Liver (tissue), 8 donors: ENCODE measurements at regions not wholly inside any gene's neighbourhood (a gene's known extent, or its start where the extent isn't known, plus 50 kb on each side); places are given as distances from the start of the nearest gene placed in this dataset.

Experiments used
- DNase-seq: peaks from one replicate; pipeline ENCODE4 v3.0.0-alpha.2; 2017; ENCODE audit warnings: low spot score
- H3K27ac ChIP-seq, 2 donors: one replicate each; pipeline ENCODE4 v1.7.0; 2013; ENCODE audit warnings: inconsistent platforms in 2 of 2, low read length in 2 of 2, control low read depth in 1 of 2, low read depth in 1 of 2, mild to moderate bottlenecking in 1 of 2
- H3K27me3 ChIP-seq, 4 donors: one replicate each; pipeline versions ENCODE4 v1.6.1 to v1.7.0; 2013; ENCODE audit warnings: low read length in 3 of 4, inconsistent platforms in 1 of 4, mild to moderate bottlenecking in 1 of 4, moderate library complexity in 1 of 4; ENCODE audit not compliant: control insufficient read depth in 4 of 4, insufficient read depth in 4 of 4
- H3K36me3 ChIP-seq, 4 donors: one replicate each; pipeline versions ENCODE4 v1.6.1 to v1.7.0; 2013; ENCODE audit warnings: low read length in 3 of 4, mild to moderate bottlenecking in 3 of 4, low read depth in 1 of 4, moderate library complexity in 1 of 4; ENCODE audit not compliant: control insufficient read depth in 4 of 4, insufficient read depth in 3 of 4
- H3K4me1 ChIP-seq, 4 donors: one replicate each; pipeline versions ENCODE4 v1.6.1 to v1.7.0; 2013; ENCODE audit warnings: low read length in 3 of 4, mild to moderate bottlenecking in 3 of 4, moderate library complexity in 1 of 4; ENCODE audit not compliant: control insufficient read depth in 4 of 4, insufficient read depth in 4 of 4
- H3K4me3 ChIP-seq, 3 donors: one replicate each; pipeline versions ENCODE4 v1.6.1 to v1.7.0; 2013; ENCODE audit warnings: low read length in 3 of 3, control low read depth in 1 of 3, low read depth in 1 of 3, mild to moderate bottlenecking in 1 of 3
- H3K9ac ChIP-seq, 2 donors: one replicate each; pipeline ENCODE4 v1.7.0; 2013; ENCODE audit warnings: low read length in 2 of 2, mild to moderate bottlenecking in 2 of 2, moderate library complexity in 2 of 2, control low read depth in 1 of 2, low read depth in 1 of 2
- H3K9me3 ChIP-seq, 4 donors: one replicate each; pipeline versions ENCODE4 v1.6.1 to v1.7.0; 2013; ENCODE audit warnings: low read length in 3 of 4; ENCODE audit not compliant: control insufficient read depth in 4 of 4
- ATF3 ChIP-seq: IDR thresholded peaks from 2 replicates; pipeline ENCODE4 v1.6.1; 2016; ENCODE audit warnings: antibody characterized with exemption
- CTCF ChIP-seq: fragments of 150-350 bp; IDR thresholded peaks from 2 replicates; pipeline ENCODE4 v1.5.1; 2017; ENCODE audit warnings: improper control_type of control experiment, low read depth, low read length; ENCODE audit not compliant: missing input control
- EGR1 ChIP-seq, 2 donors: IDR thresholded peaks; 2 replicates each; pipeline ENCODE4 v1.6.1; 2016 to 2018; ENCODE audit warnings: antibody characterized with exemption in 2 of 2, low read depth in 2 of 2
- FOXA1 ChIP-seq: IDR thresholded peaks from 2 replicates; pipeline ENCODE4 v1.6.1; 2016; ENCODE audit warnings: antibody characterized with exemption
- FOXA2 ChIP-seq: IDR thresholded peaks from 2 replicates; pipeline ENCODE4 v1.6.1; 2016; ENCODE audit warnings: antibody characterized with exemption
- GABPA ChIP-seq, 2 donors: IDR thresholded peaks in 1 of 2; conservative IDR thresholded peaks in 1 of 2; 2 replicates each; pipeline ENCODE4 v1.6.1; 2016; ENCODE audit warnings: antibody characterized with exemption in 2 of 2, mild to moderate bottlenecking in 1 of 2, moderate library complexity in 1 of 2
- HNF4A ChIP-seq, 2 donors: conservative IDR thresholded peaks; 2 replicates each; pipeline ENCODE4 v1.6.1; 2016; ENCODE audit warnings: antibody characterized with exemption in 2 of 2, mild to moderate bottlenecking in 2 of 2
- HNF4G ChIP-seq: IDR thresholded peaks from 2 replicates; pipeline ENCODE4 v1.6.1; 2016; ENCODE audit warnings: antibody characterized with exemption
- JUND ChIP-seq, 2 donors: IDR thresholded peaks; 2 replicates each; pipeline ENCODE4 v1.6.1; 2016; ENCODE audit warnings: antibody characterized with exemption in 2 of 2
- NR2F2 ChIP-seq: IDR thresholded peaks from 2 replicates; pipeline ENCODE4 v1.6.1; 2016; ENCODE audit warnings: antibody characterized with exemption
- RAD21 ChIP-seq, 2 donors: IDR thresholded peaks; 2 replicates each; pipeline ENCODE4 v1.6.1; 2016; ENCODE audit warnings: antibody characterized with exemption in 2 of 2, mild to moderate bottlenecking in 2 of 2
- REST ChIP-seq: IDR thresholded peaks from 2 replicates; pipeline ENCODE4 v1.6.1; 2016; ENCODE audit warnings: antibody characterized with exemption, mild to moderate bottlenecking
- RXRA ChIP-seq, 2 donors: IDR thresholded peaks; 2 replicates each; pipeline ENCODE4 v1.6.1; 2017 to 2018; ENCODE audit warnings: antibody characterized with exemption in 2 of 2, mild to moderate bottlenecking in 1 of 2
- SP1 ChIP-seq: IDR thresholded peaks from 2 replicates; pipeline ENCODE4 v1.6.1; 2018; ENCODE audit warnings: antibody characterized with exemption, mild to moderate bottlenecking
- TAF1 ChIP-seq: conservative IDR thresholded peaks from 2 replicates; pipeline ENCODE4 v1.6.1; 2016; ENCODE audit warnings: antibody characterized with exemption, mild to moderate bottlenecking
- YY1 ChIP-seq: IDR thresholded peaks from 2 replicates; pipeline ENCODE4 v1.6.1; 2016; ENCODE audit warnings: antibody characterized with exemption, mild to moderate bottlenecking
- ZBTB33 ChIP-seq: IDR thresholded peaks from 2 replicates; pipeline ENCODE4 v1.6.1; 2016; ENCODE audit warnings: antibody characterized with exemption
- WGBS: extraction: QIAGEN DNeasy Blood & Tissue Kit; methylation state at CpG from one replicate; pipeline ENCODE4 v1.1.7; 2013; 5-methylcytosine and 5-hydroxymethylcytosine counted together
- donor health status: healthy.
- donor health status: healthy.
- donor health status: healthy.
- donor health status: healthy.
- donor health status: healthy.

- Histone ChIP-seq H3K27me3 (no peaks in the 10 kb centered on the region), H3K27ac (no peak overlapping the region), H3K9ac (no peak overlapping the region), H3K4me3 (no peak overlapping the region), H3K9me3 (no peaks in the 10 kb centered on the region), H3K36me3 (no peaks in the 10 kb centered on the region), H3K4me1 (no peaks in the 10 kb centered on the region)
- no peak for TF ChIP-seq RAD21 (IDR thresholded peaks at IDR 0.05)
- no peak for TF ChIP-seq REST
- TF ChIP-seq TAF1, result no peak
- TF ChIP-seq EGR1 (IDR thresholded peaks at IDR 0.05; ENCODE audit: low read depth in 2 of 2), result no peak
- TF ChIP-seq YY1, result no peak
- no peak for TF ChIP-seq JUND (IDR thresholded peaks at IDR 0.05)
- no peak for TF ChIP-seq FOXA2
- no peak for TF ChIP-seq ATF3
- TF ChIP-seq HNF4G, result no peak
- TF ChIP-seq CTCF, result no peak
- no peak for TF ChIP-seq SP1
- no peak for TF ChIP-seq HNF4A (conservative IDR thresholded peaks at IDR 0.05)
- no peak for TF ChIP-seq FOXA1
- no peak for TF ChIP-seq GABPA (IDR thresholded peaks at IDR 0.05 in 1 of 2, conservative IDR thresholded peaks at IDR 0.05 in 1 of 2)
- no peak for TF ChIP-seq ZBTB33
- no peak for TF ChIP-seq NR2F2
- TF ChIP-seq RXRA (IDR thresholded peaks at IDR 0.05), result no peak
- 81% methylated on average over 4 of the region's 4 CpGs for WGBS
- DNase-seq, result no peak
Observed at GRCh38 chr1:208714323-208714722, 470.1 kb upstream of the PLXNA2 start.

- no peak overlapping the region for H3K27ac ChIP-seq
- 93% methylated on average over 5 of the region's 5 CpGs for WGBS
- H3K27me3 ChIP-seq, result no peaks in the 10 kb centered on the region
- no peak overlapping the region for H3K4me3 ChIP-seq
- no peaks in the 10 kb centered on the region for H3K4me1 ChIP-seq
- peaks cover 0 to 10% (median 4%) of the 10 kb centered on the region in 4 donors for H3K9me3 ChIP-seq
- no peak overlapping the region for H3K9ac ChIP-seq
- DNase-seq, result no peak
- H3K36me3 ChIP-seq, result no peaks in the 10 kb centered on the region
- TF ChIP-seq HNF4G (no peak), FOXA2 (no peak), FOXA1 (no peak), TAF1 (no peak), HNF4A (conservative IDR thresholded peaks at IDR 0.05) (no peak), GABPA (IDR thresholded peaks at IDR 0.05 in 1 of 2, conservative IDR thresholded peaks at IDR 0.05 in 1 of 2) (no peak), CTCF (no peak), ZBTB33 (no peak), YY1 (no peak)
Observed at GRCh38 chr1:208717525-208717924, 473.3 kb upstream of the PLXNA2 start.
